ENCODE measurements at regions not wholly inside any gene's neighbourhood (a gene's known extent, or its start where the extent isn't known, plus 50 kb on each side); places are given as distances from the start of the nearest gene placed in this dataset.

DNA sequence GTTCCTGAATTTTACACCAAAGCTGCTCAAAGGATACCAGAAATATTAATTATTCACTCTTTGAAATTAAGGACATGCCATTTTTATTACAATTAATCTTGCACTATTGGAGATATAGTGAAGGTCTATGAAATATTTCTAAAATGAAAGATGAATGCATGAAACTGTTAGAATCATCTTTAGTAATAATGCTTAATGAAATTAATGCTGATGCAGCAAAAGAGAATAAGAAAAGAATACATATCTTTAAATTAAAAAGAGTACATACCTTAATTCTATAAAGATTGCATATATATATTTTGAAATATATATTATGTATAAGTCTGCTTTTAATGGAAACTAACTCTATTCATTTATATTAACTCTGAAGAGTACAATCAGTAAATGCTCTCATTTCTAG, 236.0 kb downstream of the ALX1 start:
- no TSS peak for BruUV-seq (replicated peaks)
- intact Hi-C loops (cut with micrococcal nuclease) (no loop called here), dilution Hi-C loops (cut with MboI; ENCODE audit: extremely low pct_ligation_motif_present, low sequenced_read_pairs) (no loop called here)
- ChIA-PET CTCF (no interaction called here), POLR2A (no interaction called here)
- no peaks in the 10 kb centered on the region for H3K9me3 ChIP-seq (replicated peaks; ENCODE audit: control insufficient read depth, insufficient read depth, low read length)
- H3K4me3 ChIP-seq (replicated peaks in 1 of 3; ENCODE audit: insufficient read depth in 1 of 3, low read depth in 1 of 3, low read length in 3 of 3) = no peak overlapping the region
- no peak for DNase-seq (ENCODE audit: low read depth, low spot score)
- H3K27ac ChIP-seq (ENCODE audit: insufficient read depth, low read depth, low read length) = no peak overlapping the region
- no peaks in the 10 kb centered on the region for H3K27me3 ChIP-seq (ENCODE audit: control insufficient read depth in 2 of 2, insufficient read depth in 2 of 2, low read length in 2 of 2)
- no peaks in the 10 kb centered on the region for H3K36me3 ChIP-seq (ENCODE audit: control insufficient read depth in 2 of 2, extremely low read depth in 1 of 2, insufficient read depth in 2 of 2, low read length in 2 of 2)
- no peak for FAIRE-seq
- H2AFZ ChIP-seq (ENCODE audit: low read depth, low read length) = no peak overlapping the region
- H3K4me2 ChIP-seq (ENCODE audit: insufficient read depth, low read length) = no peak overlapping the region
- no peaks in the 10 kb centered on the region for H3K79me2 ChIP-seq (ENCODE audit: control insufficient read depth, insufficient read depth, low read length)
- no peaks in the 10 kb centered on the region for H3K4me1 ChIP-seq (ENCODE audit: control insufficient read depth, extremely low read depth, insufficient read depth, low read length)
- no peak for TF ChIP-seq JUN (IDR thresholded peaks at IDR 0.05; ENCODE audit: borderline replicate concordance, insufficient read depth, insufficient read length, low read depth)
- no peak for TF ChIP-seq FOS (IDR thresholded peaks at IDR 0.05; ENCODE audit: borderline replicate concordance, insufficient read depth, low read length)
- no peak for TF ChIP-seq POLR2AphosphoS5 (IDR thresholded peaks at IDR 0.05; ENCODE audit: insufficient read depth, low read depth, low read length)
- no peak for TF ChIP-seq EZH2 (IDR thresholded peaks at IDR 0.05; ENCODE audit: borderline replicate concordance, low read depth, low read length, severe bottlenecking)
- TF ChIP-seq, protein P1, sequence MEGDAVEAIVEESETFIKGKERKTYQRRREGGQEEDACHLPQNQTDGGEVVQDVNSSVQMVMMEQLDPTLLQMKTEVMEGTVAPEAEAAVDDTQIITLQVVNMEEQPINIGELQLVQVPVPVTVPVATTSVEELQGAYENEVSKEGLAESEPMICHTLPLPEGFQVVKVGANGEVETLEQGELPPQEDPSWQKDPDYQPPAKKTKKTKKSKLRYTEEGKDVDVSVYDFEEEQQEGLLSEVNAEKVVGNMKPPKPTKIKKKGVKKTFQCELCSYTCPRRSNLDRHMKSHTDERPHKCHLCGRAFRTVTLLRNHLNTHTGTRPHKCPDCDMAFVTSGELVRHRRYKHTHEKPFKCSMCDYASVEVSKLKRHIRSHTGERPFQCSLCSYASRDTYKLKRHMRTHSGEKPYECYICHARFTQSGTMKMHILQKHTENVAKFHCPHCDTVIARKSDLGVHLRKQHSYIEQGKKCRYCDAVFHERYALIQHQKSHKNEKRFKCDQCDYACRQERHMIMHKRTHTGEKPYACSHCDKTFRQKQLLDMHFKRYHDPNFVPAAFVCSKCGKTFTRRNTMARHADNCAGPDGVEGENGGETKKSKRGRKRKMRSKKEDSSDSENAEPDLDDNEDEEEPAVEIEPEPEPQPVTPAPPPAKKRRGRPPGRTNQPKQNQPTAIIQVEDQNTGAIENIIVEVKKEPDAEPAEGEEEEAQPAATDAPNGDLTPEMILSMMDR (IDR thresholded peaks at IDR 0.05; ENCODE audit: extremely low read depth in 1 of 2, insufficient read depth in 1 of 2, low read depth in 1 of 2, low read length in 2 of 2) = no peak
- no peak for TF ChIP-seq GATA2 (IDR thresholded peaks at IDR 0.05; ENCODE audit: insufficient read depth, insufficient read length, low read depth, low read length)
- no peak for TF ChIP-seq POLR2A (IDR thresholded peaks at IDR 0.05; ENCODE audit: low read depth, low read length)
- no peak for TF ChIP-seq MYC (IDR thresholded peaks at IDR 0.05; ENCODE audit: low read depth, low read length)
- TF ChIP-seq, protein P2, sequence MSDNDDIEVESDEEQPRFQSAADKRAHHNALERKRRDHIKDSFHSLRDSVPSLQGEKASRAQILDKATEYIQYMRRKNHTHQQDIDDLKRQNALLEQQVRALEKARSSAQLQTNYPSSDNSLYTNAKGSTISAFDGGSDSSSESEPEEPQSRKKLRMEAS (IDR thresholded peaks at IDR 0.05; ENCODE audit: insufficient read depth, insufficient read length) = no peak
- H3K9ac ChIP-seq (replicated peaks; ENCODE audit: extremely low read depth, insufficient read depth, low read length) = no peak overlapping the region
- H3K9me1 ChIP-seq (replicated peaks; ENCODE audit: control insufficient read depth, extremely low read depth, insufficient read depth, low read length) = no peaks in the 10 kb centered on the region
- H4K20me1 ChIP-seq (replicated peaks; ENCODE audit: control insufficient read depth, extremely low read depth, insufficient read depth, low read length) = no peaks in the 10 kb centered on the region
